RWPE2 (cell line): ENCODE measurements at regions not wholly inside any gene's neighbourhood (a gene's known extent, or its start where the extent isn't known, plus 50 kb on each side); places are given as distances from the start of the nearest gene placed in this dataset.

ENCODE experiments used
- ATAC-seq: fragments of 200-7000 bp; cut with Tn5 transposase; 3 replicates; pipeline ENCODE4 v1.9.1; 2021; ENCODE audit warnings: low read depth
- DNase-seq: peaks from one replicate; pipeline ENCODE4 v3.0.0-alpha.2; 2020; ENCODE audit warnings: low spot score
- H3K27ac ChIP-seq: fragments of 450-650 bp; 2 replicates; pipeline ENCODE4 v1.5.1; 2017; ENCODE audit warnings: mild to moderate bottlenecking; ENCODE audit not compliant: poor library complexity, severe bottlenecking
- H3K27me3 ChIP-seq: fragments of 250-450 bp; sonication (Bioruptor Pico); 2 replicates; pipeline ENCODE4 v1.5.1; 2021; ENCODE audit warnings: mild to moderate bottlenecking, moderate library complexity; ENCODE audit not compliant: insufficient read depth, poor library complexity, severe bottlenecking
- H3K36me3 ChIP-seq: fragments of 250-450 bp; sonication (Bioruptor Pico); 2 replicates; pipeline ENCODE4 v1.5.1; 2020; ENCODE audit warnings: low read depth, mild to moderate bottlenecking, moderate library complexity
- H3K4me1 ChIP-seq: fragments of 250-450 bp; sonication (Bioruptor Pico); 2 replicates; pipeline ENCODE4 v1.5.1; 2021; ENCODE audit warnings: mild to moderate bottlenecking, moderate library complexity; ENCODE audit not compliant: insufficient read depth, poor library complexity, severe bottlenecking
- H3K4me3 ChIP-seq: fragments of 250-450 bp; sonication (Bioruptor Pico); 2 replicates; pipeline ENCODE4 v1.5.1; 2021; ENCODE audit warnings: mild to moderate bottlenecking, moderate library complexity; ENCODE audit not compliant: severe bottlenecking
- H3K9me3 ChIP-seq: fragments of 250-450 bp; sonication (Bioruptor Pico); 2 replicates; pipeline ENCODE4 v1.5.1; 2021; ENCODE audit warnings: mild to moderate bottlenecking, moderate library complexity; ENCODE audit not compliant: severe bottlenecking
- CTCF ChIP-seq: fragments of 450-650 bp; IDR thresholded peaks from one replicate; pipeline ENCODE4 v1.5.1; 2017; ENCODE audit warnings: mild to moderate bottlenecking, moderate library complexity; ENCODE audit not compliant: poor library complexity, severe bottlenecking

GRCh38 chr15:47013446-47013845 lies 703.9 kb upstream of the SEMA6D start:
- ATAC-seq (no peak), DNase-seq (no peak)
- no peaks in the 10 kb centered on the region for H3K4me1 ChIP-seq
- peaks cover 10% of the 10 kb centered on the region for H3K27me3 ChIP-seq
- no peak overlapping the region for H3K27ac ChIP-seq
- H3K4me3 ChIP-seq, result no peak overlapping the region
- TF ChIP-seq CTCF, result no peak
- no peaks in the 10 kb centered on the region for H3K9me3 ChIP-seq
- no peaks in the 10 kb centered on the region for H3K36me3 ChIP-seq

- Histone ChIP-seq H3K9me3 (no peaks in the 10 kb centered on the region), H3K27me3 (no peaks in the 10 kb centered on the region), H3K36me3 (no peaks in the 10 kb centered on the region), H3K27ac (no peak overlapping the region), H3K4me1 (no peaks in the 10 kb centered on the region), H3K4me3 (no peak overlapping the region)
- ATAC-seq (no peak), DNase-seq (no peak)
- TF ChIP-seq CTCF, result peak; percentile 28
These were observed 689.9 kb upstream of the SEMA6D start for GRCh38 chr15:47027322-47027946.

GRCh38 chr15:47035475-47036406 lies 681.6 kb upstream of the SEMA6D start:
- no peak overlapping the region for H3K4me3 ChIP-seq
- ATAC-seq, result peak; percentile 35; the same call in 2 of the 3 replicates
- no peak for TF ChIP-seq CTCF
- no peaks in the 10 kb centered on the region for H3K4me1 ChIP-seq
- H3K9me3 ChIP-seq, result no peaks in the 10 kb centered on the region
- no peak overlapping the region for H3K27ac ChIP-seq
- H3K27me3 ChIP-seq, result peaks cover 3% of the 10 kb centered on the region
- no peaks in the 10 kb centered on the region for H3K36me3 ChIP-seq
- DNase-seq, result no peak

GRCh38 chr15:47037003-47037402 lies 680.3 kb upstream of the SEMA6D start:
- Histone ChIP-seq H3K36me3 (no peaks in the 10 kb centered on the region), H3K9me3 (no peaks in the 10 kb centered on the region), H3K4me3 (no peak overlapping the region), H3K27me3 (peaks cover 10% of the 10 kb centered on the region), H3K4me1 (no peaks in the 10 kb centered on the region), H3K27ac (no peak overlapping the region)
- no peak for TF ChIP-seq CTCF
- ATAC-seq (no peak), DNase-seq (no peak)
